ENCODE measurements at regions not wholly inside any gene's neighbourhood (a gene's known extent, or its start where the extent isn't known, plus 50 kb on each side); places are given as distances from the start of the nearest gene placed in this dataset.

DNA sequence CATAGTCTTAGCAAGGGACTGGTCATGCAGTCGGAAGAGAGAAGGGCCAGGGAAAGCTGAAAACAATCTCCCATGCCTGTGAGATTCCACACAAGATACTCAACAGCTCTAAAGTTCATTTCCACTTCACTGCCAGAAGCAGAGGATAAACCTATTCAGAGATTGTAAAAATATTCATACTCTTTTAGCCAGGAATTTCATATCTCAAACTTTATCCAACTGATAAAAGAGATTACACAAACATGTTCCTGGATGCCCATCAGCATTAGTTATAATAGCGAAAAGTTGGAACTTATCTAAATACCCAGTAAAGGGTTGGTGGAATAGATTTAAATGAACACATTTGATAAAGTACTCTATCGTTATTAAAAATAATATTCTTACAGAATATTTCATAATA, 75.2 kb upstream of the ARHGEF3 start:
- Mint-ChIP-seq H3K4me3 (ENCODE audit: unreplicated experiment) (no peak overlapping the region), H3K27me3 (ENCODE audit: insufficient read depth, unreplicated experiment) (no peaks in the 10 kb centered on the region), H3K27ac (ENCODE audit: low read depth, unreplicated experiment) (no peak overlapping the region), H3K36me3 (ENCODE audit: insufficient read depth, unreplicated experiment) (no peaks in the 10 kb centered on the region), H3K9me3 (ENCODE audit: unreplicated experiment) (no peaks in the 10 kb centered on the region), H3K4me1 (ENCODE audit: insufficient read depth, unreplicated experiment) (peaks cover 9% of the 10 kb centered on the region)
- CTCF ChIA-PET, result no interaction called here
- TF ChIP-seq, protein P1, sequence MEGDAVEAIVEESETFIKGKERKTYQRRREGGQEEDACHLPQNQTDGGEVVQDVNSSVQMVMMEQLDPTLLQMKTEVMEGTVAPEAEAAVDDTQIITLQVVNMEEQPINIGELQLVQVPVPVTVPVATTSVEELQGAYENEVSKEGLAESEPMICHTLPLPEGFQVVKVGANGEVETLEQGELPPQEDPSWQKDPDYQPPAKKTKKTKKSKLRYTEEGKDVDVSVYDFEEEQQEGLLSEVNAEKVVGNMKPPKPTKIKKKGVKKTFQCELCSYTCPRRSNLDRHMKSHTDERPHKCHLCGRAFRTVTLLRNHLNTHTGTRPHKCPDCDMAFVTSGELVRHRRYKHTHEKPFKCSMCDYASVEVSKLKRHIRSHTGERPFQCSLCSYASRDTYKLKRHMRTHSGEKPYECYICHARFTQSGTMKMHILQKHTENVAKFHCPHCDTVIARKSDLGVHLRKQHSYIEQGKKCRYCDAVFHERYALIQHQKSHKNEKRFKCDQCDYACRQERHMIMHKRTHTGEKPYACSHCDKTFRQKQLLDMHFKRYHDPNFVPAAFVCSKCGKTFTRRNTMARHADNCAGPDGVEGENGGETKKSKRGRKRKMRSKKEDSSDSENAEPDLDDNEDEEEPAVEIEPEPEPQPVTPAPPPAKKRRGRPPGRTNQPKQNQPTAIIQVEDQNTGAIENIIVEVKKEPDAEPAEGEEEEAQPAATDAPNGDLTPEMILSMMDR (IDR thresholded peaks at IDR 0.05; ENCODE audit: unreplicated experiment), result no peak
- intact Hi-C loops (cut with micrococcal nuclease), result no loop called here
- POLR2A ChIA-PET, result interaction anchor here (0.6 kb wide), 1 partner anchor 188 kb away, joined by 3 read pairs; no protein-coding TSS in a partner anchor
- BruUV-seq (replicated peaks), result no TSS peak
- no peak for DNase-seq (ENCODE audit: unreplicated experiment)

GRCh38 chr3:56874269-56874668, 72.5 kb upstream of the ARHGEF3 start:
- Mint-ChIP-seq H3K27me3 (ENCODE audit: insufficient read depth, unreplicated experiment) (no peaks in the 10 kb centered on the region), H3K27ac (ENCODE audit: low read depth, unreplicated experiment) (no peak overlapping the region), H3K9me3 (ENCODE audit: unreplicated experiment) (no peaks in the 10 kb centered on the region), H3K4me3 (ENCODE audit: unreplicated experiment) (no peak overlapping the region), H3K4me1 (ENCODE audit: insufficient read depth, unreplicated experiment) (peaks cover 8% of the 10 kb centered on the region), H3K36me3 (ENCODE audit: insufficient read depth, unreplicated experiment) (no peaks in the 10 kb centered on the region)
- ChIA-PET POLR2A (interaction anchor here (0.8 kb wide), 1 partner anchor 11 kb away, joined by 3 read pairs; no protein-coding TSS in a partner anchor), CTCF (no interaction called here)
- TF ChIP-seq, protein P1 (IDR thresholded peaks at IDR 0.05; ENCODE audit: unreplicated experiment), result no peak
- no TSS peak for BruUV-seq (replicated peaks)
- intact Hi-C loops (cut with micrococcal nuclease), result no loop called here
- DNase-seq (ENCODE audit: unreplicated experiment), result no peak

GRCh38 chr3:56870436-56870835, 68.7 kb upstream of the ARHGEF3 start:
- no TSS peak for BruUV-seq (replicated peaks)

DNA sequence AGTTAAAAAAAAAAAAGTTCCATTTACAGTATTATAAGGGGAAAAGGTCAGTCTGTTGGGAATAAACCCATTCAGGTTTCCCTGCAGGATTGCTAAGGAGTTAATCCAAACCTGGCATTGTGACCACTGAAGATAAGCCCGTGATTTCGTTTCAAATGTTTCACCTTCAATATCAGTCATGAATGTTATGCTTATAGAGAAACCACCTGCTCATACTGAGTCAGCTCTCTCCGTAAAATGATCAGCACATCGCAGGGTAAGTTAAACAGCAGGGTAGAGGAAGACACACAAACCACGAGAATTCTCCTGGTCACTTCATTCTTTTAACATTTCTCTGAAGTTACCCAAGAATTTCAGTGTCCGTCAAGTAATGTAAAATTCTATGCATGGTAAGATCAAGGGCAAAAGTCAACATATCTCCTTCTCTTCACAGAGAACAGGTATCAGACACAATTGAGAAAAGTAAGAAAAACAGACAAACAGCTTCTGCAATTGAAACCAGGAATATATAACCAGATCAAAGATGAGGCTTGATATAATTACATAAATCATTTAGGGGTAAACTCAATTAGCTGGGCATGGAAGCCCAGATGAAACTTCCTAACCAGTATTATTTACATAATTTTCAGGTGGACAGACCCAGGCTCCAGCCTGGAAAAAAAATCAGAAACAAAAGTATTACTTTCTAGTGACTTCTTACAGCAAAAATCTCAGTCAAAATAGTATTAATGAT, 67.6 kb upstream of the ARHGEF3 start:
- intact Hi-C loops (cut with micrococcal nuclease), result no loop called here
- CTCF ChIA-PET, result no interaction called here
- no TSS peak for BruUV-seq (replicated peaks)
- no peak for DNase-seq (ENCODE audit: unreplicated experiment)
- peaks cover 3% of the 10 kb centered on the region for H3K9me3 Mint-ChIP-seq (ENCODE audit: unreplicated experiment)
- POLR2A ChIA-PET, result interaction anchor here (0.7 kb wide), 1 partner anchor 1581 kb away, joined by 3 read pairs; no protein-coding TSS in a partner anchor
- H3K4me1 Mint-ChIP-seq (ENCODE audit: insufficient read depth, unreplicated experiment), result peaks cover 8% of the 10 kb centered on the region
- H3K27me3 Mint-ChIP-seq (ENCODE audit: insufficient read depth, unreplicated experiment), result no peaks in the 10 kb centered on the region
- no peaks in the 10 kb centered on the region for H3K36me3 Mint-ChIP-seq (ENCODE audit: insufficient read depth, unreplicated experiment)
- no peak overlapping the region for H3K4me3 Mint-ChIP-seq (ENCODE audit: unreplicated experiment)
- TF ChIP-seq, protein P1 (IDR thresholded peaks at IDR 0.05; ENCODE audit: unreplicated experiment), result no peak
- no peak overlapping the region for H3K27ac Mint-ChIP-seq (ENCODE audit: low read depth, unreplicated experiment)

More at GRCh38 chr3:56870436-56870835, 68.7 kb upstream of the ARHGEF3 start:
- Mint-ChIP-seq H3K27me3 (ENCODE audit: insufficient read depth, unreplicated experiment) (no peaks in the 10 kb centered on the region), H3K27ac (ENCODE audit: low read depth, unreplicated experiment) (no peak overlapping the region), H3K4me1 (ENCODE audit: insufficient read depth, unreplicated experiment) (peaks cover 8% of the 10 kb centered on the region), H3K9me3 (ENCODE audit: unreplicated experiment) (no peaks in the 10 kb centered on the region), H3K36me3 (ENCODE audit: insufficient read depth, unreplicated experiment) (no peaks in the 10 kb centered on the region), H3K4me3 (ENCODE audit: unreplicated experiment) (no peak overlapping the region)
- TF ChIP-seq, protein P1 (IDR thresholded peaks at IDR 0.05; ENCODE audit: unreplicated experiment), result no peak
- ChIA-PET POLR2A (interaction anchor here (0.6 kb wide), 1 partner anchor 1332 kb away, joined by 4 read pairs; no protein-coding TSS in a partner anchor), CTCF (no interaction called here)
- DNase-seq (ENCODE audit: unreplicated experiment), result no peak
- intact Hi-C loops (cut with micrococcal nuclease), result no loop called here
